ENCODE measurements at regions not wholly inside any gene's neighbourhood (a gene's known extent, or its start where the extent isn't known, plus 50 kb on each side); places are given as distances from the start of the nearest gene placed in this dataset.

GRCh38 chr12:34233618-34234017, 211.3 kb downstream of the ALG10 start:
- TF ChIP-seq CTCF (IDR thresholded peaks at IDR 0.05) (no peak), POLR2A (IDR thresholded peaks at IDR 0.05; ENCODE audit: low read depth) (no peak), EP300 (IDR thresholded peaks at IDR 0.05) (no peak)
